BE2C (cell line): ENCODE measurements at regions not wholly inside any gene's neighbourhood (a gene's known extent, or its start where the extent isn't known, plus 50 kb on each side); places are given as distances from the start of the nearest gene placed in this dataset.
"Not testable (repeated sequence)": the region's sequence is repeated elsewhere in the genome, so short reads cannot be mapped to it uniquely, and the experiment has no call there.

Source experiments
- DNase-seq: peaks from one replicate; pipeline ENCODE4 v3.0.0-alpha.2; 2020
- H3K27me3 ChIP-seq: fragments of 250-450 bp; sonication (Bioruptor Pico); 2 replicates; pipeline ENCODE4 v1.5.1; 2020; ENCODE audit warnings: mild to moderate bottlenecking
- H3K36me3 ChIP-seq: fragments of 250-450 bp; sonication (Bioruptor Pico); 2 replicates; pipeline ENCODE4 v1.5.1; 2020; ENCODE audit warnings: mild to moderate bottlenecking
- H3K4me1 ChIP-seq: fragments of 250-450 bp; sonication (Bioruptor Pico); 2 replicates; pipeline ENCODE4 v1.5.1; 2020
- H3K4me3 ChIP-seq: 2 replicates; pipeline ENCODE4 v1.5.1; 2011; ENCODE audit warnings: low read depth, low read length
- H3K9me3 ChIP-seq: fragments of 250-450 bp; sonication (Bioruptor Pico); 2 replicates; pipeline ENCODE4 v1.5.1; 2020
- CTCF ChIP-seq: IDR thresholded peaks from 2 replicates; pipeline ENCODE4 v1.5.1; 2012; ENCODE audit warnings: mild to moderate bottlenecking, low read depth, low read length

DNA sequence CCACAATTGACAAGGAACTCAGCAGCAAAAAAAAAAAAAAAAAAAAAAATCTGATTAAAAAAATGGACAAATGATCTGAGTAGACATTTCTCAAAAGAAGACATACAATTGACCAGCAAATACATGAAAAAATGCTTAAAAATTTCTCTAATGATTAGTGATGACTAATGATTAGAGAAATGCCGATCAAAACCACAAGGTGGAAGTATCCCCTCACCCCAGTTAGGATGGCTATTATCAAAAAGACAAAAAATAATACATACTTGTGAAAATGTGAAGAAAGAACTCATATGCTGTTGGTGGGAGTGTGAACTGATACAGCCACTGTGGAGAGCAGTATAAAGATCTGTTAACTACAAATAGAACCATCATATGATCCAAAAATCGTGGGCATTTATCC lies 245.3 kb downstream of the OSTF1 start:
- Histone ChIP-seq H3K9me3 (no peaks in the 10 kb centered on the region), H3K4me1 (no peaks in the 10 kb centered on the region), H3K36me3 (no peaks in the 10 kb centered on the region), H3K27me3 (no peaks in the 10 kb centered on the region), H3K4me3 (no peak overlapping the region)
- DNase-seq, result no peak
- peak; percentile 20; the same call in 1 of the 2 replicates for TF ChIP-seq CTCF

GRCh38 chr9:75358846-75359245 lies 270.5 kb downstream of the OSTF1 start:
- Histone ChIP-seq H3K9me3 (no peaks in the 10 kb centered on the region), H3K27me3 (no peaks in the 10 kb centered on the region), H3K36me3 (no peaks in the 10 kb centered on the region), H3K4me3 (no peak overlapping the region), H3K4me1 (no peaks in the 10 kb centered on the region)
- no peak for TF ChIP-seq CTCF
- no peak for DNase-seq

DNA sequence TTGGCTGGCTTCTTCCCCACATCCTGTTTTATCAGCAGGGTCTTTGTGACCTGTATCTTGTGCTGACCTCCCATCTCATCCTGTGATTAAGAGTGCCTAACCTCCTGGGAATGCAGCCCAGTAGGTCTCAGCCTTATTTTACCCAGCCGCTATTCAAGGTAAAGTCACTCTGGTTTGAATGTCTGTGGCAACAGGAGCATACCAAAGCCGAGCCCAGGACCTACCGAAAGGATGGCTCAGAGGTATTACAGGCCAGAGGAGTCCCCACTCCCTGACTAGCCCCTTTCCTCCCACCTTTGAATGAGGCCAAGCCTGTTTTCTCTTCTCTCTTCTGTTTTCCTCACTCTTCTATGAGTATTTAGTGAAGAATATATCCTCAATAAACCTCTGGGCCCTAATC lies 271.3 kb downstream of the OSTF1 start:
- no peak for DNase-seq
- no peaks in the 10 kb centered on the region for H3K36me3 ChIP-seq
- TF ChIP-seq CTCF, result no peak
- no peaks in the 10 kb centered on the region for H3K9me3 ChIP-seq
- H3K27me3 ChIP-seq, result no peaks in the 10 kb centered on the region
- H3K4me1 ChIP-seq, result no peaks in the 10 kb centered on the region
- no peak overlapping the region for H3K4me3 ChIP-seq

- Histone ChIP-seq H3K36me3 (no peaks in the 10 kb centered on the region), H3K27me3 (no peaks in the 10 kb centered on the region), H3K4me1 (no peaks in the 10 kb centered on the region), H3K9me3 (no peaks in the 10 kb centered on the region), H3K4me3 (no peak overlapping the region)
- DNase-seq, result no peak
- TF ChIP-seq CTCF, result no peak
These were observed 271.9 kb downstream of the OSTF1 start for GRCh38 chr9:75360252-75360651.

GRCh38 chr9:75362446-75362845 lies 274.1 kb downstream of the OSTF1 start:
- not testable (repeated sequence) for H3K36me3 ChIP-seq, H3K4me1 ChIP-seq, DNase-seq, H3K27me3 ChIP-seq, H3K4me3 ChIP-seq, H3K9me3 ChIP-seq

DNA sequence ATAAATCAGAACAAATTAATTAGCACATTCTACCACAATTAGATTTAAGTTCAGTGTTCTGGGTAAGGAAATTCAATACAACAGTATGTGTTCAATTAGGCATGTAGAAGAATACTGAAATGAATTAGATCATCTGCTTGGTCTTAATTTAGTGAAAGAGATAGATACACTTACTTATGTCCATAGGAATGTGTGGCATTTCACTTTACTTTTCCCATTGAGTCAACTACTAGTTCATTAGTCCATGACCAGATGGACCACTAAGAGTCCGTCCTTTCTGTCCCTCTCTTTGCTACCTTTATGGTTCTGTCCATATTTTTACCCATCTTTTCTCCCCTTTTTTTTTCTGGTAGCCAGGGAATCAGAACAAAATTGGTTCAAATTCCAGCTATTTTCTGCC lies 276.9 kb downstream of the OSTF1 start:
- Histone ChIP-seq H3K36me3 (no peaks in the 10 kb centered on the region), H3K4me1 (no peaks in the 10 kb centered on the region), H3K4me3 (no peak overlapping the region), H3K27me3 (no peaks in the 10 kb centered on the region), H3K9me3 (no peaks in the 10 kb centered on the region)
- TF ChIP-seq CTCF, result no peak
- DNase-seq, result no peak

GRCh38 chr9:75369989-75370388 lies 281.7 kb downstream of the OSTF1 start:
- Histone ChIP-seq H3K4me3 (no peak overlapping the region), H3K36me3 (no peaks in the 10 kb centered on the region), H3K4me1 (no peaks in the 10 kb centered on the region), H3K9me3 (no peaks in the 10 kb centered on the region), H3K27me3 (no peaks in the 10 kb centered on the region)
- TF ChIP-seq CTCF, result no peak
- no peak for DNase-seq
